Iris pigment epithelial cell (primary cell): ENCODE measurements at regions not wholly inside any gene's neighbourhood (a gene's known extent, or its start where the extent isn't known, plus 50 kb on each side); places are given as distances from the start of the nearest gene placed in this dataset.
"Not testable (repeated sequence)": the region's sequence is repeated elsewhere in the genome, so short reads cannot be mapped to it uniquely, and the experiment has no call there.

ENCODE experiments used
- DNase-seq: peaks from one replicate; pipeline ENCODE4 v3.0.0-alpha.2; 2011; ENCODE audit warnings: low read depth

DNA sequence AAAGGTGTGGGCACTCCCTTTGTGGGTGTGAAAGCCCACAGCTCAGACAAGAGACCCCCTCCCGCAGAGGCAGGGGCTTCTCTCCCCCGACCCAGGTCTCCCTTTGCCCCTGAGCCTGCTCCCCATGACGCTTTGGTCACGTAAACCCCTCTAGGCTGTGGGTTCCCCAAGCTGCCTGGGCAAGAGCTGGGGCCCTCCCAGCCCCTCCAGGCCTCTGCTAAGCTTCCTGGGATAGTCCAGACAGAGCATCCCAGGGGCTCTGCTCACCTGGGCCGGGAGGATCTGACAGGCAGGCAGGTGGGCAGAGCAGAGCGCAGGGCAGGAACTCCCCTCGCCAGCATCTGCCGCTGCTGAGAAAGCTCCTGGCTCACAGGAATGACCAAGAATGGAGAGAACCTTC, 177.3 kb downstream of the BANP start:
- DNase-seq, result no peak

DNA sequence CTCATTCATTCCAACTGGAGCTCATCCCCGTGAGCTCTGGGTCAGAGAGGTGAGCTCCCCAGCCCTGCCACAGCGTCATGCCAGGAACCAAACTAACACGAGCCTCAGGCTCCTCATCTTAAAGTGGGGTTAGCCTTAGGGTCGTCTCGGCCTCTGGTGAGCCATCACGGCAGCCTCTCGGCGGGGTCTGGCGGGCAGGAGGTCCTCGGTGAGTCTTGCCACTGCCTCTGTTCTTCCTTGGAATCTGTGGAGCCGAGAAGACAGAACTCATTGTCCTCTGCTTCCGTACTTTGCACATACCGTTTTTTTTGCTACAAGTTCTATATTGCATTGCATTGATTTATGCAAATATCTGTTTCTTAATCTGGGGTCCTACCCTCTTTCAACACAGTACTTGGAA, 177.9 kb downstream of the BANP start:
- not testable (repeated sequence) for DNase-seq

DNA sequence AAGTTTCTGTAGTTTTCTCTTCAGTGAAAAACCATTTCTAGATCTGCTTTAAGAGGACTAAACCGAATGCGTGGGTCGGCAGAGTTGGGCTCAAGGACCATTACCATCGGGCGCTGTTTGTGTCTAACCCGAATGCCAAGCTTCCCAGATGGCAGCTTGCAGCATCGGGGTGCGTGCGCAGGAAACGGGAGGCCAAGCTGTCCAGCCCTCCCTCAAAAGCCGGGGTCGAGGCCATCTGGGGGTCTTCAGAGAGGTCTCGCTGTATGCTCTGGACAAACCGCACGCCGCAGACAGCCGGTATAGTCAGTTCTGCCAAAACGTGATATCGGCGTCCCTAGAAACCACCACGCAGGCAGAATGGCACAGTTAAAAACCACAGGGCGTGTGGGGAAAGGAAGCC, 178.8 kb downstream of the BANP start:
- DNase-seq, result no peak

GRCh38 chr16:88130681-88131080, 179.4 kb downstream of the BANP start:
- no peak for DNase-seq

DNA sequence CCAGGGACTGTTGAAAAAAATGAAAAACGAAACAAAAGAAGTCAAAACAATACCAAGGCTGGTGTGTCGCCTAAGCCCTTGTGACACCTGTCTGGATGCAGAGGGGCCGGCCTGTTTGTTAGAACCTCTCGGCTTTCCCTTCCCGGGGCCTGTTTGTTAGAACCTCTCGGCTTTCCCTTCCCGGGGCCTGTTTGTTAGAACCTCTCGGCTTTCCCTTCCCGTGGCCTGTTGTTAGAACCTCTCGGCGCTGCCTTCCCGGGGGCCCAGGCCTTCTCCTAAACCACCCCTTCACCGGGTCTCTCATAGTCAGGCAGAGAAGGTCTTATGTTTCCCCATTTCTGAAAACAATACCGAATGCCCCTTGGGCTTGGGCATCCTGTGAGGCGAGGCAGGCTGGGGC, 180.0 kb downstream of the BANP start:
- DNase-seq, result no peak

GRCh38 chr16:88131966-88132365, 180.7 kb downstream of the BANP start:
- DNase-seq, result no peak

GRCh38 chr16:88132836-88133506, 181.7 kb downstream of the BANP start:
- no peak for DNase-seq

- no peak for DNase-seq
Measured at GRCh38 chr16:88133507-88133843, 182.2 kb downstream of the BANP start.

GRCh38 chr16:88134172-88134898, 183.1 kb downstream of the BANP start:
- not testable (repeated sequence) for DNase-seq

GRCh38 chr16:88134899-88135682, 183.9 kb downstream of the BANP start:
- DNase-seq, result not testable (repeated sequence)

DNA sequence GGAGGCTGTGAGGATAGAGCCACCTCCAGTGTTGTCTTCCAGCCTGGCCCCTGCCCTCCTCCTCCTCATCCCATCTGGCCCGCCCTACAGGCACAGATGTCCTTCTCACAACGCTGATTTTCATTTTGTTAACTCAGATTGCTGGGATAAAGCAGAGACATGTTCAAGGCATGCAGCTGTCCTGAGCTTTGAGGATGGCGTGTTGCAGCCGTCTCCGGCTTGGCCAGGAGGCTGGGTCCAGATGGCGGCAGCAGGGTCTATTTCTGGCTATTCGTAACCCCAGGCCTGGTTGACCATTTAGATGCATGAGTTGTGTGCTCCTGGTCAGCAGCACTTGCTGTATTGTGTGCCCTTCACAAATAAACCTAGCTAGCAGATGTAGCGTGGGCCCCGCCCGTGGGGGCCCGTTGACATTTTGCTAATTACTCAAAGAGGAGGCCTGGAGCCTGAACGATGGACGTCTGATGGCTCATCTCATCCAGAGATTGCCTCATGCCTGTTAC, 185.0 kb downstream of the BANP start:
- not testable (repeated sequence) for DNase-seq

DNA sequence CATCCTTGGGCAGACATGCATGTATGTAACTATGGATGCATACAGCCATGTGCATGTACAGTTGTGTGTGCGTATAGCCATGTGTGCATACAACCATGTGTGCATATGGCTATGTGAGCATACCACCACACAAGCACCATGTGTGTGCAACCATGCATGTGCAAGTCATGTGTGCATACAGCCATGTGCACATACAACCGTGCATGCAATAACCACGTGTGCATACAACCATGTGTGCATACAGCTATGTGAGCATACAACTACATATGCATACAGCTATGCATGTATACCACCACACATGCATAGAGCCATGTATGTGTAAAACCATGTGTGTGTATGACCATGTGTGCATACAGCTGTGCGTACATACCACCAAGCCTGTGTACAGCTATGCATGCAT, 185.7 kb downstream of the BANP start:
- DNase-seq, result not testable (repeated sequence)

DNA sequence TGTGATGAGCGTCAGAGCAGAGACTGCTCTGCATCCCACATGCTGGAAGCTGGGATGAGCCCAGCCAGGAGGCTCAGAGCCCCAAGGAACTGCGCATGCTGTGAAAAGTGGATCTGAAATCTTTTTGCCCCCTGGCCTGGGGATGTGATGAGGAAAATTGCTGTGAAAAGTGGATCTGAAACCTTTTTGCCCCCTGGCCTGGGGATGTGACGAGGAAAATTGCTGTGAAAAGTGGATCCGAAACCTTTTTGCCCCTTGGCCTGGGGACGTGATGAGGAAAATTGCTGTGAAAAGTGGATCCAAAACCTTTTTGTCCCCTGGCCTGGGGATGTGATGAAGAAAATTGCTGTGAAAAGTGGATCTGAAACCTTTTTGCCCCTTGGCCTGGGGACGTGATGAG, 187.9 kb downstream of the BANP start:
- not testable (repeated sequence) for DNase-seq

DNA sequence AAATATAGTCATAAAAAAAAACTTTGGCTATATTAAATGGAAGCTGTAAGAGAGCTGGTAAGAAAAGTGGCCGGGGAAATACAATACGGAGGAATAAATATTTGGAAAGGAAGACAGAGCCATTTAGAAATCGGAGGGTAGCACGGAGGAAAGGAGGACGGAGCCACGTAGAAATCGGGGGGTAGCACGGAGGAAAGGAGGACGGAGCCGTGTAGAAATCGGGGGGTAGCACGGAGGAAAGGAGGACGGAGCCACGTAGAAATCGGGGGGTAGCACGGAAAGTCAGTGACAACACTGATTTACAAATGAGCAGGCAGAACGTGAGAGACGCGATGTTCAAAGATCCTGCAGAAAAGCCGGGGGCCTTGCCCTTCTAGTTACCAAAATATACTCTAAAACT, 189.0 kb downstream of the BANP start:
- DNase-seq, result not testable (repeated sequence)

DNA sequence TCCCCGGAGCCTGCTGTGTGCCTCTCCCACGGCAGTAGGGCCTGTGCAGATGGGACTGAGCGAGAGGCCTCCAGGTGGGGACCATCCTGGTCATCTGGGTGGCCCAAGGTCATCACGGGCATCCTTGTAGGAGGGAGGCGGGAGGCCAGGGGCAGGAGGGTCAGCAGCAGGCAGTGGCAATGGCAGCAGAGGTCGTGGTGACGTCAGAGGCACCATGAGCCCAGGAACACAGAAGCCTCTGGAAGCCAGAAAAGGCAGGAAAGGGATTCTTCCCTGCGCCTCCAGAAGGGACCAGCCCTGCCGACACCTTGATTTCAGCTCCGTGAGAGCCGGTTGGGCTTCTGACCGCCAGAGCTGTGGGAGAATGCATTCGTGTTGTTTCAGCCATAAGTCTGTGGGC, 190.3 kb downstream of the BANP start:
- DNase-seq, result no peak

- DNase-seq, result not testable (repeated sequence)
Measured at GRCh38 chr16:88142056-88142935, 191.1 kb downstream of the BANP start.

DNA sequence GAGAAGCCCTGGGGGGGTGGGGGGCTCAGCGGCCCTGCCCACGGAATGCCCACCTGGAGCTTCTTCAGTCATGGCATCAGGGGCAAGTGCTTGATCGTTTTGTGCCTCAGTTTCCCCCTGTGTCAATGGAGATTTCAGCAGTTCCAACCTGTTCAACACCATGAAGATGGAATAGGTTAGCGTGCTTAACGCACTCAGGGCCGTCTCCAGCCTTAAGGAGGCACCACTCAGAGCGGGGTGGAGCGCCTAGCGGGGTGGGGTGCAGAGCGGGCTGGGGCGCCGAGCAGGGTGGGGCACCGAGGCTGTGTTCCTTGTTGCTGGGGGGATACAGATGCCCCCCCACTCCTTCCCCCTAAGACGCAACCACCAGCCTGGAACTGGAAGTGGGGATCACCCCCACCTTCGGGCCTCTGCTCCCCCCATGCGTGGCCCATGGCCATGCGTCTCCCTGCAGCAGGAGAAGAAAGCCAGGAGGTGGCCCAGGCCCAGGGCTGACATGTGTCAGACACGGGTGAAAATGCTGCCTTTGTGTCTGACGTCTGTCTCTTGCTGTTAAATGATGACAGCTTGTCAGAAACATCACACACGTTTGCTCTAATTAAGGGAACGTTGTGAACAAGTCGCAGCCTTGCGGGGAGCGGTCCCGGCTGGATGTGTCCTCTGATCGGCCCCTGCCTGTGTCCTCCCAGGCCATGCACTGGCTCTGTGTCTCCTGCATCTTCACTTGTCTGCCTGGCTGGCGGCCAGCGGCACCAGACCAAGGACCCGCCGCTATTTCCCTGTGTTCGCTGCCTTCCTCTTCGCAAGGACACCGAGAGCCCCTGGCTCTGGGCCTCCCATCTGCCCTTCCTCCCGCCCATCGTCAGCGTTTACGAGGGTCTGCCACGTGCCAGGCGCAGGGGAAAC, 192.1 kb downstream of the BANP start:
- not testable (repeated sequence) for DNase-seq

DNA sequence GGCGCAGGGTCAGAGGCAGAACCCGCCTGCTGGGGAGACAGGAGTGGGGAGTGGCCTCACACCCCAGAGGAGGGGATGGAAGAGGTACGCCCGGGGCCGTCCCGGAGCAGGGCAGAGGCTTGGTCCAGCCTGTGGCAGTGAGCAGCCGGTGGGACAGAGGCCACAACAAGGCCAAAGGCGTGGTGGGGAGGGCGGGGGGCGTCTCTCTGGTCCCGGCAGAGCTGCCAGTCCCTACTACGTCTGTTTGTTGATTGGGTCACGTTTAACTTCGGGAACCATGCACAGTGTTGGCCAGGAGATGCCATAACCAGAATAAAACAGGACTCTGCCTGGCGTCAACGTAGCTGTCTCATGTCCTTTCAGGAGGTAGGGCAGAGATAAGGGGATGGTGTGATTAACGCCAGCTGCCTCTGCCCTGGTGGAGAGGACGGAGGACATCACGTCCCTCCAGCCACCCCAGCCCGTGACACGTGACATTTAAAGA, 192.8 kb downstream of the BANP start:
- DNase-seq, result no peak

DNA sequence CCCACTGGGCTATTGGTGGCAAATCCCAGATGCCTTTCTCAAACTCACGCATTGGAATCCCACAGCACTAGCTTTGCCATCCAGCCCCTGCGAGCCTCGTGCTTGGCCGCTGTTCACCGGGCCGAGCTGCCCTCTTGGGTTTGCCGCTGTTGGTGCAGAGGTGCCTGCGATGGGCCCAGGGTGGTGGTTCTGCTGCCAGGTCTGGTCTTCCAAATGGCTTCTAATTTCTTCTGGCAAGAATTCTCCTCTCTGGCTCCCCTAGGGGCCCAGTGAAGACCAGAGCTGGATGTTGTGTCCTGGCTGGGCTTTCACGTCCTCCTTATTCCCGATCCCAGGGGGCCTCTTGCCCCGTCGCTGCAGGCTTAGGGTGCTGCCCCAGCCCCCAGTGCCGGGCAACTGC, 194.1 kb downstream of the BANP start:
- peak; percentile 0 for DNase-seq

GRCh38 chr16:88145824-88146405, 194.7 kb downstream of the BANP start:
- DNase-seq, result not testable (repeated sequence)
